Testis (tissue), 2 donors: ENCODE measurements at regions not wholly inside any gene's neighbourhood (a gene's known extent, or its start where the extent isn't known, plus 50 kb on each side); places are given as distances from the start of the nearest gene placed in this dataset.
A peak's percentile ranks its signal among the peaks of the same experiment; 100 is the strongest.

Experiments
- DNase-seq: peaks from one replicate; pipeline ENCODE4 v3.0.0-alpha.2; 2019
- H3K27ac ChIP-seq, 2 donors: fragments of 200-600 bp; sonication (generic); one replicate each; pipeline ENCODE4 v1.5.1; 2019
- H3K27me3 ChIP-seq: fragments of 200-600 bp; sonication (generic); one replicate; pipeline ENCODE4 v1.5.1; 2019
- H3K36me3 ChIP-seq: fragments of 200-600 bp; sonication (generic); one replicate; pipeline ENCODE4 v1.5.1; 2017; ENCODE audit warnings: low read depth; ENCODE audit errors: missing control alignments
- H3K4me1 ChIP-seq: fragments of 200-600 bp; sonication (generic); one replicate; pipeline ENCODE4 v1.5.1; 2019
- H3K4me3 ChIP-seq, 2 donors: fragments of 200-600 bp; sonication (generic); one replicate each; pipeline ENCODE4 v1.5.1; 2017 to 2019
- H3K9me3 ChIP-seq: fragments of 200-600 bp; sonication (generic); one replicate; pipeline ENCODE4 v1.5.1; 2017
- CTCF ChIP-seq, 3 experiments: fragments of 450-650 bp in 2 of 3; fragments of 200-600 bp in 1 of 3; sonication (generic) in 1 of 3; IDR thresholded peaks; one replicate each; pipeline ENCODE4 v1.5.1; 2016 to 2019; ENCODE audit warnings: antibody characterized with exemption in 3 of 3, mild to moderate bottlenecking in 2 of 3, moderate library complexity in 1 of 3
- POLR2A ChIP-seq: fragments of 450-650 bp; IDR thresholded peaks from one replicate; pipeline ENCODE4 v1.6.1; 2017; ENCODE audit warnings: antibody characterized with exemption, mild to moderate bottlenecking, moderate library complexity
- WGBS, 2 donors: methylation state at CpG; one replicate each; pipeline ENCODE4 v1.1.5; 2018; 5-methylcytosine and 5-hydroxymethylcytosine counted together
- intact Hi-C: fragments of 100-400 bp; cut with DNase I; formaldehyde crosslinking; loops from one replicate; pipeline ENCODE4 v1.15.1; 2023; ENCODE audit warnings: low total_unique reads

DNA sequence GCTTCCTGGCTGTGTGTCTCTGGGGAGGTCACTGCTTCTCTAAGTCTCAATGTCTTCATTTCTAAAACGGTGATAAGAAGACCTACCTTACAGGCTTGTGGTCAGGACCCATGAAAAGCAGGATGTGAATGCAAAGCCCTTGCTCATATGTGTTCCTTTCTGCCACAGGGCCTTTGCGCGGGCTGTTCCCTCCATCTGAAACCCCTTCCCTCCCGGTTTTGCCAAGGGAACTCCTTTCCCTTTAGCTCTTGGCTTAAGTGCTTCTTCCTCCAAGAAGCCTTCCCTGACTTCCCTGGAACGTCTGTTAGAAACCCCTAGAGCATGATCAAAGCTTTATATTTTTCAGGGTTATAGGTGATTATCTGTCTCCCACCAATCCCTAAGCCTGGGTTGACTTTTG is 147.2 kb upstream of the PTPN1 start:
- intact Hi-C loops = no loop called here
- peaks cover 6% of the 10 kb centered on the region for H3K4me1 ChIP-seq
- H3K36me3 ChIP-seq = no peaks in the 10 kb centered on the region
- DNase-seq = no peak
- no peak for TF ChIP-seq POLR2A
- H3K27me3 ChIP-seq = no peaks in the 10 kb centered on the region
- WGBS, 2 donors = 51 to 55% methylated on average over 5 of the region's 5 CpGs
- H3K27ac ChIP-seq = no peak overlapping the region
- H3K4me3 ChIP-seq = no peak overlapping the region
- no peaks in the 10 kb centered on the region for H3K9me3 ChIP-seq

- no peak for DNase-seq
- WGBS, 2 donors = 95 to 96% methylated on average over 5 of the region's 5 CpGs
- no peak for TF ChIP-seq CTCF (IDR thresholded peaks at IDR 0.05)
Observed at GRCh38 chr20:50363479-50363878, 146.7 kb upstream of the PTPN1 start.

GRCh38 chr20:50364542-50364941 is 145.6 kb upstream of the PTPN1 start:
- peaks cover 6% of the 10 kb centered on the region for H3K4me1 ChIP-seq
- TF ChIP-seq POLR2A (no peak), CTCF (IDR thresholded peaks at IDR 0.05) (no peak)
- no peak for DNase-seq
- H3K27me3 ChIP-seq = no peaks in the 10 kb centered on the region
- 55 to 76% methylated on average over 6 of the region's 6 CpGs for WGBS, 2 donors
- H3K36me3 ChIP-seq = no peaks in the 10 kb centered on the region
- intact Hi-C loops = no loop called here
- no peaks in the 10 kb centered on the region for H3K9me3 ChIP-seq
- H3K4me3 ChIP-seq = no peak overlapping the region
- H3K27ac ChIP-seq = no peak overlapping the region

More at GRCh38 chr20:50363479-50363878, 146.7 kb upstream of the PTPN1 start:
- Histone ChIP-seq H3K4me1 (peaks cover 6% of the 10 kb centered on the region), H3K27me3 (no peaks in the 10 kb centered on the region), H3K4me3 (no peak overlapping the region), H3K27ac (no peak overlapping the region), H3K36me3 (no peaks in the 10 kb centered on the region), H3K9me3 (no peaks in the 10 kb centered on the region)
- intact Hi-C loops = no loop called here

GRCh38 chr20:50366270-50367103 is 143.7 kb upstream of the PTPN1 start:
- Histone ChIP-seq H3K4me3 (no peak overlapping the region), H3K4me1 (peaks cover 6% of the 10 kb centered on the region), H3K9me3 (no peaks in the 10 kb centered on the region), H3K27me3 (no peaks in the 10 kb centered on the region), H3K36me3 (no peaks in the 10 kb centered on the region), H3K27ac (no peak overlapping the region)
- TF ChIP-seq POLR2A (no peak), CTCF (IDR thresholded peaks at IDR 0.05) (no peak)
- peak; percentile 88 for DNase-seq
- intact Hi-C loops = no loop called here
- WGBS, 2 donors = 47 to 50% methylated on average over 7 of the region's 7 CpGs

DNA sequence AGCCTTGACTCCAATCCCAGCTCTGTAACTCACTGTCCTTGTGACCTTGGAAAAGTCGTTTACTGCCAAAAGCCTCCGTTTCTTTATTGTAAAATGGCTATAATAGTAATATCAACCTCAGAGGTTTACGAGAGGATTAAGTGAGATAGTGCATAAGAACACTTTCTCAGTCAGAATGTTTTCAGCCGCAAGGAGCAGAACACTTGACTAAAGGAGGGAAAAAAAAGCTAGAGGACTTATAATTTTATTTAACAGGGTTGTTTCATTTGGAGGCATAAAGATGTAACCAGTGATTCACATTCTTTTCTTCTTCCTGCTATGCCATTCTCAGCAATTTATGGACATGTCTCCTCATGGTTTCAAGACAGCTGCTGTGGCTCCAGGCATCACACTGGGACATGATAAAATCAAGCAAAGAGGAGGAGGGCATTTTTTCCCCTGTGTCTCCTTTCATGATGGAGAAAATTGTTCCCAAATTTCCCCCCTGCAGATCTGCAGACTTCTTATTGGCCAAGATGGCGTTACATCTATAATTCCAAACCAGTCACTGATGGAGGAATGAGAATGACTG is 143.0 kb upstream of the PTPN1 start:
- TF ChIP-seq CTCF (IDR thresholded peaks at IDR 0.05) = no peak
- TF ChIP-seq POLR2A = no peak
- no peaks in the 10 kb centered on the region for H3K9me3 ChIP-seq
- no peak overlapping the region for H3K27ac ChIP-seq
- H3K4me3 ChIP-seq = no peak overlapping the region
- H3K4me1 ChIP-seq = peaks cover 6% of the 10 kb centered on the region
- no peaks in the 10 kb centered on the region for H3K27me3 ChIP-seq
- no peaks in the 10 kb centered on the region for H3K36me3 ChIP-seq
- DNase-seq = no peak
- intact Hi-C loops = no loop called here
- WGBS, 2 donors = 38 to 67% methylated on average over 5 of the region's 5 CpGs
